ENCODE measurements at regions not wholly inside any gene's neighbourhood (a gene's known extent, or its start where the extent isn't known, plus 50 kb on each side); places are given as distances from the start of the nearest gene placed in this dataset.
"Not testable (repeated sequence)": the region's sequence is repeated elsewhere in the genome, so short reads cannot be mapped to it uniquely, and the experiment has no call there.

DNA sequence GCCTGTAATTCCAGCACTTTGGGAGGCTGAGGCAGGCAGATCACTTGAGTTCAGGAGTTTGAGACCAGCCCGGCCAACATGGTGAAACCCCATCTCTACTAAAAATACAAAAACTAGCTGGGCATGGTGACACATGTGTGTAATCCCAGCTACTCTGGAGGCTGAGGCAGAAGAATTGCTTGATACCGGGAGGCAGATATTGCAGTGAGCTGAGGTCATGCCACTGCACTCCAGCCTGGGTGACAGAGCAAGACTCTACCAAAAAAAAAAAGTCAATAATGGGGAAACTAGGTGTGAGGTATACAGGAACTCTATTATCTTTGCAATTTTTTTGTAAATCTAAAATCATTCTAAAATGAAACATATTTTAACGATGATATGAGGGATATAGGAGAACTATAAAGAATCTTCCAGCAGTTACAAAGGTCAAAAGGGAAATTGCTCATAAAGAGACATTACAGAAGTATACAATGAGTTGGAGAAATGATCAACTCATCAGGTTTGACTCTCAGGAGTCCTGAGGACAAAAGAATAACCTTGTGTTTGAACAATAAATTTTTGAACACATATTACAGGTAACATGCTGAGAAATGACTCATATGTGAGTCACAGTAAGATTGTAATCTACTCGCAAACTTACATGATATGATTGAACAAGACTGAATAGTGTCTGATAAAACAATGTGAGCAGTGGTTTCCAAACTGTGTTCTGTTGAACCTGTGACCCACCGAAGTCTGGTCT lies 272.6 kb downstream of the FGFR2 start:
- H3K9me3 ChIP-seq (ENCODE audit: control insufficient read depth, low read length) = no peaks in the 10 kb centered on the region
- H3K4me3 ChIP-seq (ENCODE audit: low read length in 2 of 2) = no peak overlapping the region
- 77 to 84% methylated on average over 5 of the region's 5 CpGs for WGBS, 2 donors
- no peaks in the 10 kb centered on the region for H3K27me3 ChIP-seq (ENCODE audit: control insufficient read depth in 1 of 2, insufficient read depth in 2 of 2, low read length in 1 of 2)
- intact Hi-C loops (cut with DNase I) = no loop called here
- H3K36me3 ChIP-seq (ENCODE audit: control insufficient read depth in 1 of 2, insufficient read depth in 2 of 2, low read length in 1 of 2) = no peaks in the 10 kb centered on the region
- ATAC-seq (ENCODE audit: low FRiP score) (no peak), DNase-seq (no peak)
- H3K4me1 ChIP-seq (ENCODE audit: control insufficient read depth in 1 of 2, insufficient read depth in 2 of 2, low read length in 2 of 2) = no peaks in the 10 kb centered on the region
- H3K27ac ChIP-seq (ENCODE audit: low read depth in 1 of 2, low read length in 2 of 2) = no peak overlapping the region

- H3K27ac ChIP-seq (ENCODE audit: low read depth in 1 of 2, low read length in 2 of 2) = no peak overlapping the region
- WGBS, 2 donors = 87 to 88% methylated on average over 4 of the region's 4 CpGs
- no peaks in the 10 kb centered on the region for H3K4me1 ChIP-seq (ENCODE audit: control insufficient read depth in 1 of 2, insufficient read depth in 2 of 2, low read length in 2 of 2)
- H3K4me3 ChIP-seq (ENCODE audit: low read length in 2 of 2) = no peak overlapping the region
- ATAC-seq (ENCODE audit: low FRiP score) (no peak), DNase-seq (no peak)
- H3K27me3 ChIP-seq (ENCODE audit: control insufficient read depth in 1 of 2, insufficient read depth in 2 of 2, low read length in 1 of 2) = no peaks in the 10 kb centered on the region
- no peaks in the 10 kb centered on the region for H3K36me3 ChIP-seq (ENCODE audit: control insufficient read depth in 1 of 2, insufficient read depth in 2 of 2, low read length in 1 of 2)
- no peaks in the 10 kb centered on the region for H3K9me3 ChIP-seq (ENCODE audit: control insufficient read depth, low read length)
- intact Hi-C loops (cut with DNase I) = no loop called here
These were observed 271.3 kb downstream of the FGFR2 start for GRCh38 chr10:121326905-121327304.

DNA sequence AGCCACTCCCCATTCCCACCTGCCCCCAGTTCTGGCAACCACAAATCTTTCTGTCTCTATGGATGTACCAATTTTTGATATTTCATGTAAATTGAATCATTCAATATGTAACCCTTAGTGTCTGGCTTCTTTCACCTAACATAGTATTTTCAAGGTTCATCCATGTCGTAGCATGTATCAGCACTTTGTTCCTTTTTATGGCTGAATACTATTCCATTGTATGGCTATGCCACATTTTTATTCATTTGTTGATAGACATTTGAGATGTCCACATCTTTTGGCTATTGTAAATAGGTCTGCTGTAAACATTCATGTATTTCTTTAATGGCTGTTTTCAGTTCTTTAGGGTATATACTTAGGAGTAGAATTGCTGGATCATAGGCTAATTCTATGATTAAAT lies 270.5 kb downstream of the FGFR2 start:
- no peak overlapping the region for H3K27ac ChIP-seq (ENCODE audit: low read depth in 1 of 2, low read length in 2 of 2)
- no peaks in the 10 kb centered on the region for H3K27me3 ChIP-seq (ENCODE audit: control insufficient read depth in 1 of 2, insufficient read depth in 2 of 2, low read length in 1 of 2)
- no peak overlapping the region for H3K4me3 ChIP-seq (ENCODE audit: low read length in 2 of 2)
- H3K9me3 ChIP-seq (ENCODE audit: control insufficient read depth, low read length) = no peaks in the 10 kb centered on the region
- no peak for DNase-seq
- intact Hi-C loops (cut with DNase I) = no loop called here
- H3K36me3 ChIP-seq (ENCODE audit: control insufficient read depth in 1 of 2, insufficient read depth in 2 of 2, low read length in 1 of 2) = no peaks in the 10 kb centered on the region
- WGBS, 2 donors = 99 to 100% methylated on average over 1 of the region's 1 CpG
- ATAC-seq (ENCODE audit: low FRiP score) = no peak
- no peaks in the 10 kb centered on the region for H3K4me1 ChIP-seq (ENCODE audit: control insufficient read depth in 1 of 2, insufficient read depth in 2 of 2, low read length in 2 of 2)

GRCh38 chr10:121329631-121330030 lies 268.6 kb downstream of the FGFR2 start:
- ATAC-seq (ENCODE audit: low FRiP score); H3K4me3 ChIP-seq (ENCODE audit: low read length in 2 of 2); H3K9me3 ChIP-seq (ENCODE audit: control insufficient read depth, low read length); H3K27ac ChIP-seq (ENCODE audit: low read depth in 1 of 2, low read length in 2 of 2); H3K4me1 ChIP-seq (ENCODE audit: control insufficient read depth in 1 of 2, insufficient read depth in 2 of 2, low read length in 2 of 2); H3K27me3 ChIP-seq (ENCODE audit: control insufficient read depth in 1 of 2, insufficient read depth in 2 of 2, low read length in 1 of 2); DNase-seq; intact Hi-C loops (cut with DNase I); H3K36me3 ChIP-seq (ENCODE audit: control insufficient read depth in 1 of 2, insufficient read depth in 2 of 2, low read length in 1 of 2): not testable (repeated sequence)
- WGBS, 2 donors = 96 to 97% methylated on average over 4 of the region's 4 CpGs

GRCh38 chr10:121330563-121330962 lies 267.7 kb downstream of the FGFR2 start:
- no peak for ATAC-seq (ENCODE audit: low FRiP score)
- H3K4me1 ChIP-seq (ENCODE audit: control insufficient read depth in 1 of 2, insufficient read depth in 2 of 2, low read length in 2 of 2) = no peaks in the 10 kb centered on the region
- DNase-seq = no peak
- no peaks in the 10 kb centered on the region for H3K36me3 ChIP-seq (ENCODE audit: control insufficient read depth in 1 of 2, insufficient read depth in 2 of 2, low read length in 1 of 2)
- H3K9me3 ChIP-seq (ENCODE audit: control insufficient read depth, low read length) = no peaks in the 10 kb centered on the region
- no peaks in the 10 kb centered on the region for H3K27me3 ChIP-seq (ENCODE audit: control insufficient read depth in 1 of 2, insufficient read depth in 2 of 2, low read length in 1 of 2)
- H3K4me3 ChIP-seq (ENCODE audit: low read length in 2 of 2) = no peak overlapping the region
- H3K27ac ChIP-seq (ENCODE audit: low read depth in 1 of 2, low read length in 2 of 2) = no peak overlapping the region
- intact Hi-C loops (cut with DNase I) = no loop called here
- WGBS, 2 donors = 73 to 84% methylated on average over 1 of the region's 1 CpG

DNA sequence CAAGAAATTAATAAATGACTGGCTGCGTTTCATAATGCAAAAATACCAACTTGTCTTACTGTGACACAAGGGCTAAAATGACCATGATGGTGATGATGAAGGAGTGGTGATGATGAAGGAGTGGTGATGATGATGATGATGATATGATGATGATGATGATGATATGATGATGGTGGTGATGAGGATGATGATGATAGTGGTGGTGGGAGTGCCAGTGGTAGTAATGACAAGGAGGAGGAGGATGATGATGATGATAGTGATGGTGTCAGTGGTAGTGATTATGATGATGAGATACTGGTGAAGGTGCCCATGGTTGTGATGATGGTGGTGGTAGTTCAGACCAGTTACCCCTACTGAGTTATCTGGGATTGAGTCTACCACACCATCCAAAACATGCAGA lies 265.9 kb downstream of the FGFR2 start:
- intact Hi-C loops (cut with DNase I) = no loop called here
- Histone ChIP-seq H3K4me1 (ENCODE audit: control insufficient read depth in 1 of 2, insufficient read depth in 2 of 2, low read length in 2 of 2) (peaks cover 0 to 2% of the 10 kb centered on the region in 2 donors), H3K27me3 (ENCODE audit: control insufficient read depth in 1 of 2, insufficient read depth in 2 of 2, low read length in 1 of 2) (no peaks in the 10 kb centered on the region), H3K27ac (ENCODE audit: low read depth in 1 of 2, low read length in 2 of 2) (no peak overlapping the region), H3K4me3 (ENCODE audit: low read length in 2 of 2) (no peak overlapping the region), H3K9me3 (ENCODE audit: control insufficient read depth, low read length) (no peaks in the 10 kb centered on the region), H3K36me3 (ENCODE audit: control insufficient read depth in 1 of 2, insufficient read depth in 2 of 2, low read length in 1 of 2) (no peaks in the 10 kb centered on the region)
- ATAC-seq (ENCODE audit: low FRiP score) = no peak
- WGBS, 2 donors = 87 to 89% methylated on average over 1 of the region's 1 CpG
- no peak for DNase-seq

DNA sequence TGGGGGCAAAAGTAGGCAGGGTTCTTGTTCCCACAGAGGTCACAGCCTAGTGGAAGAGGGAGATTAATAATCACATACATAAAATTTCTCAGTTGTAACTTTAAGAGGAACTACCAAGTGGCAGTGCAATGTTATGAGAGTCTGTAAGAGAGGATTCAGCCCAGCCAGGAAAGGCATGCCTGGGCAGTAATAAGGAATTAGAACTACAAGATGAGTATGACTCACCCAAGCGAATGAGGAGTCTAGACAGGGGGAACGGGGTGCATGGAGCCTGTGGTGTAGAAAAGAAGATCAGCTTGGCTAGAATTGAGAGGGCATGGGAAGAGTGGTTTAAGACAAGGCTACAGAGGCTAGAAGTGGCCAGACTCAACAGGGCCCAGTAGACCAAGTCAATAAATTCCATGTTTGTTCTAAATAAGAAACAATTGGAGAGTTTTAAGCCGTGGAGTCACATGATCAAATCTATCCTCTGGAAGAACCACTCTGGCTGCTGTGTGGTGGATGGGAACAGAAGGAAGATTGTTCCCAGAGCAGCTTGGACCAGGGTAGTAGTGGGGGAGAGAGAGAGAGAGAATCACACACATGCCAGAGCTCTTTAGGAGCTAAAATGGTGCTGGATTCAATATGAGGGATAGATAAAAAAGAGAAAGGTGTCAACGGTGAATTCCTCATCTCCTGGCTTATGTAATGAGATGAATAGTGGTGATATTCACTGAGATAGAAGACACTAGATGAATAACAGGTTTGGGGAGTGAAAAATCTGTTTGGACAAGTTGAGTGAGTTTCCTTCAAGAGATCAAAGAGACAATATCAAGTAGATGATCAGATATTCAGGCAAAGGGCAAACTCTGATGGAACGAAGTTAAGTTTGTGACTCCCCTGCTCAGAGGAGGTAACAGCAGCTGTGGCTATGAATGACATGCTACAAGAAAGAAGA lies 265.1 kb downstream of the FGFR2 start:
- 83 to 86% methylated on average over 5 of the region's 5 CpGs for WGBS, 2 donors
- H3K4me3 ChIP-seq (ENCODE audit: low read length in 2 of 2) = no peak overlapping the region
- no peaks in the 10 kb centered on the region for H3K36me3 ChIP-seq (ENCODE audit: control insufficient read depth in 1 of 2, insufficient read depth in 2 of 2, low read length in 1 of 2)
- intact Hi-C loops (cut with DNase I) = no loop called here
- no peak for ATAC-seq (ENCODE audit: low FRiP score)
- H3K4me1 ChIP-seq (ENCODE audit: control insufficient read depth in 1 of 2, insufficient read depth in 2 of 2, low read length in 2 of 2) = peaks cover 0 to 7% of the 10 kb centered on the region in 2 donors
- no peaks in the 10 kb centered on the region for H3K27me3 ChIP-seq (ENCODE audit: control insufficient read depth in 1 of 2, insufficient read depth in 2 of 2, low read length in 1 of 2)
- H3K9me3 ChIP-seq (ENCODE audit: control insufficient read depth, low read length) = no peaks in the 10 kb centered on the region
- DNase-seq = no peak
- H3K27ac ChIP-seq (ENCODE audit: low read depth in 1 of 2, low read length in 2 of 2) = no peak overlapping the region

DNA sequence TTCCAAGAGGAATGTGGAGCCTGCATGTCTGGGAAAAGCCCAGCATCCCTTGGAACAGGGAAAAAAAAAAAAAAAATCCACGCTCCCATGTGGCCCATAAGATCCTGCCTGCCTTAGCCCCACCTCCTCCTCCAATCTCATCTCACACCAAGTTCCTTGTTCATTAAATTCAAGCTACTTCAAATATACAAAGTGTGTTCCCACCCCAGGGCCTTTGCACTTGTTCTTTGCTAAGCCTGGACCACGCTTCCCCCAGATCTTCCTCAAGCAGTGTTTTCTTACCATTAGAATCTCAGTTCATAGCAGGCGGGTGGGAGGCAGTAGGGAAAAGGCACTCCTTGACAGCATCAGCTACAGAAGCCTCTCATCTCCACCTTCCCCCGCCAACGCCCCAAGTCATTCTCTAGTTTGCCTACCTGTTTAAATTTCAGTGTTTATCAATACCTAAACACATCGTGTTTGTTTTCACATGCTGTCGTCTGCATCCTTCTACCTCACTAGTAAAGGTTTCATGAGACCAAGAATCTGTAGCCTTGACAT lies 262.8 kb downstream of the FGFR2 start:
- ATAC-seq (ENCODE audit: low FRiP score) (no peak), DNase-seq (no peak)
- Histone ChIP-seq H3K4me3 (ENCODE audit: low read length in 2 of 2) (no peak overlapping the region), H3K27me3 (ENCODE audit: control insufficient read depth in 1 of 2, insufficient read depth in 2 of 2, low read length in 1 of 2) (no peaks in the 10 kb centered on the region), H3K27ac (ENCODE audit: low read depth in 1 of 2, low read length in 2 of 2) (no peak overlapping the region), H3K9me3 (ENCODE audit: control insufficient read depth, low read length) (no peaks in the 10 kb centered on the region), H3K36me3 (ENCODE audit: control insufficient read depth in 1 of 2, insufficient read depth in 2 of 2, low read length in 1 of 2) (no peaks in the 10 kb centered on the region), H3K4me1 (ENCODE audit: control insufficient read depth in 1 of 2, insufficient read depth in 2 of 2, low read length in 2 of 2) (peaks cover 0 to 7% of the 10 kb centered on the region in 2 donors)
- WGBS, 2 donors = 74 to 93% methylated on average over 7 of the region's 7 CpGs
- intact Hi-C loops (cut with DNase I) = no loop called here

Measured in aorta (tissue), 5 donors.